Sigmoid colon (tissue), 6 donors: ENCODE measurements at regions not wholly inside any gene's neighbourhood (a gene's known extent, or its start where the extent isn't known, plus 50 kb on each side); places are given as distances from the start of the nearest gene placed in this dataset.

Experiments
- DNase-seq: peaks from one replicate; pipeline ENCODE4 v3.0.0-alpha.2; 2019
- H3K27ac ChIP-seq, 4 donors: fragments of 200-600 bp; sonication (generic); one replicate each; pipeline ENCODE4 v1.5.1; 2016 to 2019; ENCODE audit warnings: mild to moderate bottlenecking in 1 of 4
- H3K27me3 ChIP-seq, 3 donors: fragments of 200-600 bp; sonication (generic); one replicate each; pipeline ENCODE4 v1.5.1; 2019; ENCODE audit warnings: mild to moderate bottlenecking in 1 of 3
- H3K36me3 ChIP-seq, 4 donors: fragments of 200-600 bp; sonication (generic); one replicate each; pipeline ENCODE4 v1.5.1; 2016 to 2019
- H3K4me1 ChIP-seq, 4 donors: fragments of 200-600 bp; sonication (generic); one replicate each; pipeline ENCODE4 v1.5.1; 2017 to 2019
- H3K4me3 ChIP-seq, 4 donors: fragments of 200-600 bp; sonication (generic); one replicate each; pipeline ENCODE4 v1.5.1; 2017 to 2019; ENCODE audit warnings: mild to moderate bottlenecking in 2 of 4, moderate library complexity in 1 of 4
- H3K9me3 ChIP-seq, 4 donors: fragments of 200-600 bp in 3 of 4; sonication (generic) in 3 of 4; one replicate each; pipeline versions ENCODE4 v1.5.1 to v1.6.1; 2013 to 2019
- EP300 ChIP-seq, 4 donors: sonication (generic); formaldehyde crosslinking; IDR thresholded peaks; one replicate each; pipeline ENCODE4 v1.6.1; 2017; ENCODE audit warnings: antibody characterized with exemption in 4 of 4
- POLR2A ChIP-seq, 2 donors: fragments of 450-650 bp; IDR thresholded peaks; one replicate each; pipeline ENCODE4 v1.6.1; 2016; ENCODE audit warnings: antibody characterized with exemption in 2 of 2, mild to moderate bottlenecking in 2 of 2, moderate library complexity in 2 of 2
- POLR2AphosphoS5 ChIP-seq, 4 donors: sonication (generic); formaldehyde crosslinking; IDR thresholded peaks; one replicate each; pipeline ENCODE4 v1.6.1; 2017; ENCODE audit warnings: antibody characterized with exemption in 4 of 4
- WGBS, 2 donors: extraction: QIAGEN DNeasy Blood & Tissue Kit; methylation state at CpG; one replicate each; pipeline ENCODE4 v1.1.7; 2013; 5-methylcytosine and 5-hydroxymethylcytosine counted together
- intact Hi-C: fragments of 100-400 bp; cut with DNase I; formaldehyde crosslinking; loops from one replicate; pipeline ENCODE4 v1.15.1; 2023
- TF ChIP-seq, protein P1 (sequence below), 4 experiments: fragments of 450-650 bp in 3 of 4; fragments of 200-600 bp in 1 of 4; IDR thresholded peaks; one replicate each; pipeline ENCODE4 v1.5.1; 2016 to 2019; ENCODE audit warnings: antibody characterized with exemption in 4 of 4, mild to moderate bottlenecking in 3 of 4, moderate library complexity in 2 of 4
- donor health status: healthy with polysubstance abuse.
- donor health status: healthy.

DNA sequence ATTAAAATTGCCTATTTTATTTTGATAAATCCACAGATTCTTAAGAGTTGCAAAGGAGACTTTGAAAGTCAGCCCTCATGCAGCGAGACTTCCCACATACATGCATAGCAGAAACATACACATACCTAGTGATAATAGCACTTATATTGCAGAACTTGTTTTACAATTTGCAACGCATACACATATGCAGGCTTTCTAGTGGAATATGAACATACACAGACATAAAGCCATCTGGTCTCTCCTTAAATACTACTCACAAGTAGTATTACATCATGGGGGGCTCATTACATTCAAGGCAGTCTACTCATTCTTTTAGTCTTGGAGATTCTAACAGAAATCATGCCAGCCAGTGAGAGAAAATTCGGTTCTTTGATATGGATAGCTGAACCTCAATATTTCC is 295.1 kb upstream of the RND3 start:
- Histone ChIP-seq H3K9me3 (no peaks in the 10 kb centered on the region), H3K4me3 (no peak overlapping the region), H3K27ac (no peak overlapping the region), H3K27me3 (no peaks in the 10 kb centered on the region), H3K36me3 (no peaks in the 10 kb centered on the region), H3K4me1 (no peaks in the 10 kb centered on the region)
- intact Hi-C loops, result no loop called here
- DNase-seq, result no peak
- WGBS, 2 donors, result 82 to 88% methylated on average over 3 of the region's 3 CpGs
- TF ChIP-seq POLR2AphosphoS5 (IDR thresholded peaks at IDR 0.05), result no peak
- no peak for TF ChIP-seq EP300 (IDR thresholded peaks at IDR 0.05)
- TF ChIP-seq, protein P1, sequence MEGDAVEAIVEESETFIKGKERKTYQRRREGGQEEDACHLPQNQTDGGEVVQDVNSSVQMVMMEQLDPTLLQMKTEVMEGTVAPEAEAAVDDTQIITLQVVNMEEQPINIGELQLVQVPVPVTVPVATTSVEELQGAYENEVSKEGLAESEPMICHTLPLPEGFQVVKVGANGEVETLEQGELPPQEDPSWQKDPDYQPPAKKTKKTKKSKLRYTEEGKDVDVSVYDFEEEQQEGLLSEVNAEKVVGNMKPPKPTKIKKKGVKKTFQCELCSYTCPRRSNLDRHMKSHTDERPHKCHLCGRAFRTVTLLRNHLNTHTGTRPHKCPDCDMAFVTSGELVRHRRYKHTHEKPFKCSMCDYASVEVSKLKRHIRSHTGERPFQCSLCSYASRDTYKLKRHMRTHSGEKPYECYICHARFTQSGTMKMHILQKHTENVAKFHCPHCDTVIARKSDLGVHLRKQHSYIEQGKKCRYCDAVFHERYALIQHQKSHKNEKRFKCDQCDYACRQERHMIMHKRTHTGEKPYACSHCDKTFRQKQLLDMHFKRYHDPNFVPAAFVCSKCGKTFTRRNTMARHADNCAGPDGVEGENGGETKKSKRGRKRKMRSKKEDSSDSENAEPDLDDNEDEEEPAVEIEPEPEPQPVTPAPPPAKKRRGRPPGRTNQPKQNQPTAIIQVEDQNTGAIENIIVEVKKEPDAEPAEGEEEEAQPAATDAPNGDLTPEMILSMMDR (IDR thresholded peaks at IDR 0.05), result no peak
- TF ChIP-seq POLR2A (IDR thresholded peaks at IDR 0.05), result no peak

DNA sequence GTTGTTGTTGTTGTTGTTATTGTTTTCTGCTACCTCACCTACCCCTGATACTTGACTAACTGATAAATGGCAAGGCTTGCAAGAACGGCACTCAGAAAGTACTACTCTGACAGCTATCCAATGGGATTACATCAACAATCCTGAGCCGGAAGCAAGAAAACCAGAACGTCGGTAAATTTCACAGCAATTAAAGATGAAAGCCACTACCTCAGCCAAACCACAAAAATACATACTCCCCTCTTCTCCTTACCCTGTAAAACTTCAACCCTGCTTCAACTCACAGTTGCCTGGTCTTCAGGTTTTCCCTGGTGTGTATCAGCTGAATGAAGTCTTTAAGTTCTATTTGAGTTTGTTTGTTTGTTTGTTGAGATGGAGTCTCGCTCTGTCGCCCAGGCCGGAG is 293.7 kb upstream of the RND3 start:
- 73 to 77% methylated on average over 7 of the region's 7 CpGs for WGBS, 2 donors
- intact Hi-C loops, result no loop called here
- no peak for TF ChIP-seq POLR2AphosphoS5 (IDR thresholded peaks at IDR 0.05)
- no peak for TF ChIP-seq EP300 (IDR thresholded peaks at IDR 0.05)
- no peak for TF ChIP-seq POLR2A (IDR thresholded peaks at IDR 0.05)
- TF ChIP-seq, protein P1 (IDR thresholded peaks at IDR 0.05), result no peak

DNA sequence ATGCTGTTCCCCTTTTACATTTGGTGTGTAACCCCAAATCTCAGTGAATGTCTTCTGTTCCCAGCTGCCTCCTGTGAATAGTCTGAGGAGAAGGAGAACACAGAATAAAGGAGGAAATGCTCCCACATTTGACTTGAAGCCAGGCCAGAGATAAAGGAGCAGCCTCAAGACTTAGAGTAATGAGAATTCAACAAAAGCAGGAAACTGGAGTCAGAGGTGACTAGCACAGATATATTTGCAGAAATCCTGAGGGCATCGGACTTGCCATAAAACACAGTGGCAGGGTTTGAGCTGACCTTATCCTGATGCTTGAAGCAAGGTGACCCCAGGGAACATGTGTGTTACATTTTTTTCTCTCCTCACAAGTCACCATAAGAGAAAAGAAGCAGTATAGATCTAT is 291.4 kb upstream of the RND3 start:
- no peak for TF ChIP-seq POLR2A (IDR thresholded peaks at IDR 0.05)
- no peak for TF ChIP-seq EP300 (IDR thresholded peaks at IDR 0.05)
- no peak for TF ChIP-seq POLR2AphosphoS5 (IDR thresholded peaks at IDR 0.05)
- TF ChIP-seq, protein P1 (IDR thresholded peaks at IDR 0.05), result no peak
- Histone ChIP-seq H3K27me3 (no peaks in the 10 kb centered on the region), H3K4me3 (no peak overlapping the region), H3K27ac (no peak overlapping the region), H3K9me3 (no peaks in the 10 kb centered on the region), H3K36me3 (no peaks in the 10 kb centered on the region), H3K4me1 (no peaks in the 10 kb centered on the region)
- 12 to 21% methylated on average over 1 of the region's 1 CpG for WGBS, 2 donors
- no peak for DNase-seq
- intact Hi-C loops, result no loop called here

More for the DNA sequence above, 293.7 kb upstream of the RND3 start:
- Histone ChIP-seq H3K27ac (no peak overlapping the region), H3K9me3 (no peaks in the 10 kb centered on the region), H3K4me3 (no peak overlapping the region), H3K36me3 (no peaks in the 10 kb centered on the region), H3K4me1 (no peaks in the 10 kb centered on the region), H3K27me3 (no peaks in the 10 kb centered on the region)
- DNase-seq, result no peak

DNA sequence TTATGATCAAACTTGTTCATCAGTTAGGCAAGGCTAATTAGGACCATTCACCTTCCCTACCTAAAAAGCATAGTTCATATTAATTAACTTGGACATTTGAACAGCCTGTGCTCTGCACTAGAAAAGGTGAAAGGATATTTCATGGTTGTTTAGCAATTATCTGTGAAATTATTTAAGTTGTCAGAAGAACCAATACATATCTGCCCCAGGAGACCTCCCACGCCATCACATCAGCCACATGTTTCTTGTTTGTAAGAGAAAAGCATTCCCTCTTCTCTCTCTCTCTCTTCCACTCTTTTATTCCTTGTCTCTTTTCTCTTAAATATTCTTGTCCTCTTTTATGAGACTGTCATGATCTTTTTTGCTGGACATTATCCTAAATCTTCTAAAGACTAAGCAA is 282.0 kb upstream of the RND3 start:
- intact Hi-C loops, result no loop called here
- Histone ChIP-seq H3K4me1 (no peaks in the 10 kb centered on the region), H3K9me3 (no peaks in the 10 kb centered on the region), H3K27me3 (no peaks in the 10 kb centered on the region), H3K36me3 (no peaks in the 10 kb centered on the region), H3K27ac (no peak overlapping the region), H3K4me3 (no peak overlapping the region)
- TF ChIP-seq POLR2AphosphoS5 (IDR thresholded peaks at IDR 0.05) (no peak), EP300 (IDR thresholded peaks at IDR 0.05) (no peak), POLR2A (IDR thresholded peaks at IDR 0.05) (no peak)
- TF ChIP-seq, protein P1 (IDR thresholded peaks at IDR 0.05), result no peak
- no peak for DNase-seq
- 65 to 91% methylated on average over 1 of the region's 1 CpG for WGBS, 2 donors

DNA sequence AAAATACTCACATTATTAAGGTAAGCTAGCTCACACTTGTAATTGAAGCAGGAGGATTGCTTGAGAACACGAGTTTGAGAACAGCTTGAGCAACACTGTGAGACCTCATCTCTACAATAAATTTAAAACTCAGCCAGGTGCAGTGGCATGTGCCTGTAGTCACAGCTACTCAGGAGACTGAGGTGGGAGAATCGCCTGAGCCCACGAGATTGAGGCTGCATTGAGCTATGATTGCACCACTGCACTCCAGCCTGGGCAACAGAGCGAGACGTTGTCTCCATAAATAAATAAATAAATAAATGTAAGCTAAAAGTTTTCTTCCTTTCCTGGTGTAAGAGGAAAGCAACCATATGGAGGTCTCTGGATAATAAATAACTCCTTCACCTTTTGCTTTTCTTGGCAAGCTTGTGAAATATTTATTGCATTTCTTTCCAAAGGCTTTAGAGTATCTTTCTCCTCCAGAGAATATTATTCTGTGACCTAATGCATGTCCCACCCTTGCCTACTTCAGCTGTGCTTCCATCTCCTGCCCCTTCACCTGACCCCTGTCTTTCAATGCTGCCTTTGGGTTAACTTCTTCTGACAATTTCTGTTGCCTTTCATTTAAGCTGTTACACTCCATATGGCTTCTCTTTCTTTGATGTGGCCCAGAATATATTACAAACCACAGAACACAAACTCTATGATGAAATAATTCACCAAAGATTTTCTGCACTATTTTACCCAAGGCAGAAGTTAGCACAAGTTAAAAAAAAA is 280.7 kb upstream of the RND3 start:
- WGBS, 2 donors, result 57 to 69% methylated on average over 5 of the region's 5 CpGs
- Histone ChIP-seq H3K27ac (no peak overlapping the region), H3K9me3 (no peaks in the 10 kb centered on the region), H3K27me3 (no peaks in the 10 kb centered on the region), H3K4me3 (no peak overlapping the region), H3K4me1 (no peaks in the 10 kb centered on the region), H3K36me3 (no peaks in the 10 kb centered on the region)
- intact Hi-C loops, result no loop called here
- DNase-seq, result no peak
- no peak for TF ChIP-seq POLR2A (IDR thresholded peaks at IDR 0.05)
- no peak for TF ChIP-seq POLR2AphosphoS5 (IDR thresholded peaks at IDR 0.05)
- no peak for TF ChIP-seq EP300 (IDR thresholded peaks at IDR 0.05)
- TF ChIP-seq, protein P1 (IDR thresholded peaks at IDR 0.05), result no peak
